Lower lobe of right lung (tissue), 2 donors: ENCODE measurements at regions not wholly inside any gene's neighbourhood (a gene's known extent, or its start where the extent isn't known, plus 50 kb on each side); places are given as distances from the start of the nearest gene placed in this dataset.

Source experiments
- ATAC-seq, 2 donors: fragments of 200-7000 bp; cut with Tn5 transposase; one replicate each; pipeline ENCODE4 v1.9.1; 2020 to 2022; ENCODE audit warnings: mild to moderate bottlenecking in 2 of 2, moderate library complexity in 2 of 2
- DNase-seq: peaks from one replicate; pipeline ENCODE4 v3.0.0-alpha.2; 2020
- H3K27ac ChIP-seq: fragments of 200-600 bp; one replicate; pipeline ENCODE4 v1.8.0; 2022
- H3K27me3 ChIP-seq: fragments of 200-600 bp; one replicate; pipeline ENCODE4 v1.8.0; 2022; ENCODE audit warnings: low read depth
- H3K36me3 ChIP-seq: fragments of 200-600 bp; one replicate; pipeline ENCODE4 v1.8.0; 2022; ENCODE audit warnings: mild to moderate bottlenecking
- H3K4me1 ChIP-seq: fragments of 200-600 bp; one replicate; pipeline ENCODE4 v1.8.0; 2022
- H3K4me3 ChIP-seq: fragments of 200-600 bp; one replicate; pipeline ENCODE4 v1.8.0; 2022; ENCODE audit warnings: mild to moderate bottlenecking
- H3K9me3 ChIP-seq: fragments of 200-600 bp; one replicate; pipeline ENCODE4 v1.8.0; 2022
- CTCF ChIP-seq: fragments of 200-600 bp; IDR thresholded peaks from one replicate; pipeline ENCODE4 v1.8.0; 2022; ENCODE audit warnings: antibody characterized with exemption, mild to moderate bottlenecking
- intact Hi-C: fragments of 100-400 bp; cut with DNase I; formaldehyde crosslinking; loops from one replicate; pipeline ENCODE4 v1.11.0; 2022
- donor health status: DM: no; HTN: yes; CAD: no; lungs with severe emphysema.

- Histone ChIP-seq H3K27me3 (no peaks in the 10 kb centered on the region), H3K36me3 (no peaks in the 10 kb centered on the region), H3K4me3 (no peak overlapping the region), H3K4me1 (no peaks in the 10 kb centered on the region), H3K27ac (no peak overlapping the region), H3K9me3 (no peaks in the 10 kb centered on the region)
- intact Hi-C loops = no loop called here
- no peak for TF ChIP-seq CTCF
- ATAC-seq = no peak
- no peak for DNase-seq
Observed at GRCh38 chr5:117144086-117144485, 569.5 kb upstream of the SEMA6A start.

DNA sequence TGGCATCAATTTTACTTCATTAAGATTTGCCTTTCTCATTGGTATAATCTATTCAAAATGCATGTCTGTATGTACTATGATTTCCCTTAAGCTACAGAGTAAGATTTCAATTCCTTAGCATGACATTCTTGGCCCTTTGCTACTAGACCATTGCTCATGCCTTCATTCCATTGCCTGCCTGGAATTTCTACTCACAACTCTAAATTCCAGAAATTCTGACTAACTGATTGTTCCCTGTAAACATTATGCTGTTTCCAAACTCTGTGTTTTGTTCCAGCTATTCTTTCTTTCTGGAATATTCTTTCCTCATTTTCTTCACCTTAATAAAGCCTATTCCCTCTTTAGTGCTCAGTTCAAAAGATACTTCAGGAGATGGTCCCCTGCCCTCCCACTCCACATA is 568.8 kb upstream of the SEMA6A start:
- H3K9me3 ChIP-seq = no peaks in the 10 kb centered on the region
- no peaks in the 10 kb centered on the region for H3K36me3 ChIP-seq
- DNase-seq (no peak), ATAC-seq (no peak)
- intact Hi-C loops = no loop called here
- no peak overlapping the region for H3K27ac ChIP-seq
- no peak overlapping the region for H3K4me3 ChIP-seq
- no peaks in the 10 kb centered on the region for H3K27me3 ChIP-seq
- H3K4me1 ChIP-seq = no peaks in the 10 kb centered on the region
- no peak for TF ChIP-seq CTCF

DNA sequence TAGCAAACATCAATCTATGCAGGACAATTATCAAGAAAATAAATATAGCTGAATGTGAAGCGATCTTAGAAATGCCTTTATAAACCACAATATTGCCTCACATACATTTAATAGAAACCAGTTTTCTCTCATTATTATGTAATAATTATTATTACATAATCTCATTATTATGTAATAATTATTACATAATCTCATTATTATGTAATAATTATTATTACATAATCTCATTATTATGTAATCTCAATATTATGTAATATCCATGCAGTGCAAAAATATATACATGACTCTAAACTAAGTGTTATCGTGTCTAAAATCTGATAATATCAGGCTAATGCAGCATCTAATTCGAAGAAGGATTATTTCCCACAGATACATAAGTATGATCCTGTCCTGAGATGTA is 563.9 kb upstream of the SEMA6A start:
- H3K4me3 ChIP-seq = no peak overlapping the region
- no peaks in the 10 kb centered on the region for H3K36me3 ChIP-seq
- H3K27me3 ChIP-seq = no peaks in the 10 kb centered on the region
- no peak for TF ChIP-seq CTCF
- intact Hi-C loops = no loop called here
- H3K4me1 ChIP-seq = no peaks in the 10 kb centered on the region
- H3K27ac ChIP-seq = no peak overlapping the region
- H3K9me3 ChIP-seq = no peaks in the 10 kb centered on the region
- no peak for ATAC-seq
- DNase-seq = no peak

GRCh38 chr5:117135851-117136250 is 561.2 kb upstream of the SEMA6A start:
- Histone ChIP-seq H3K27me3 (no peaks in the 10 kb centered on the region), H3K4me1 (no peaks in the 10 kb centered on the region), H3K4me3 (no peak overlapping the region), H3K36me3 (no peaks in the 10 kb centered on the region), H3K27ac (no peak overlapping the region), H3K9me3 (no peaks in the 10 kb centered on the region)
- no peak for TF ChIP-seq CTCF
- DNase-seq (no peak), ATAC-seq (no peak)
- intact Hi-C loops = no loop called here

DNA sequence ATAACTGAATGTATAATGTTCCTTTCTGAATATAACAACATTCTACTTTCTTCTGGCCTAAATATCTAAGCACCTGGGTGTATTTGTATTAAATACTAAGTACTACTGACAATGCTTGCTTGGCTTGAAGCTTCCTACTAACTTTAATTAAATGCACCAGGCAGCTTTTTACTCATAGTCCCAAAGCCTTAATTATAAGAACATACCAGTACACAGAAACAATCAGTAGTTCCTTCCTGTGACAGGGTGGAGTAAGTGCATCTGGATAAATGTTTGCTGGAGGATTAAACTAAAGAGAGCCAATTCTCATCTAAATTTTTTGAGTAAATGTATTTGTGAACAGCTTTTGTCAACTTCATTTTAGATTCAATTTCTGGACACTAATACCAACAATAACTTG is 558.6 kb upstream of the SEMA6A start:
- no peak for ATAC-seq
- no peaks in the 10 kb centered on the region for H3K9me3 ChIP-seq
- no peak for TF ChIP-seq CTCF
- H3K27me3 ChIP-seq = no peaks in the 10 kb centered on the region
- H3K27ac ChIP-seq = no peak overlapping the region
- H3K4me3 ChIP-seq = no peak overlapping the region
- no peaks in the 10 kb centered on the region for H3K36me3 ChIP-seq
- intact Hi-C loops = no loop called here
- no peaks in the 10 kb centered on the region for H3K4me1 ChIP-seq
- DNase-seq = no peak

DNA sequence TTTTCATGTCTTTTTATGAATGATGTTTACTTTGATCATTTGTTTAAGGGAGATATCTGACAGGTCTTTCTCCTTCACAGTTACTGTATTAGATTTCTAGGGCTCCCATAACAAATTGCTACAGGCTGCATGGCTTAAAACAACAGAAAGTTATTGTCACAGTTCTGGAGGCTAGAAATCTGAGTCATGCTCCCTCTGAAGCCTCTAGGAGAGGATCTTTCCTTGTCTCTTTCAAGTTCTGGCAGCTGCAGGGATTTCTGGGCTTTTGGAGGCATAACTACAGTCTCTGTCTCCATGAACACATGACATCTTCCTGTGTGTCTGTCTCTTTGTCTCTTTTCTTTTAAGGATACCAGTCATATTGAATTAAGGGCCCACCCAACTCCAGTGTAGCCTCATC is 557.3 kb upstream of the SEMA6A start:
- no peak overlapping the region for H3K27ac ChIP-seq
- no peak for DNase-seq
- H3K36me3 ChIP-seq = no peaks in the 10 kb centered on the region
- intact Hi-C loops = no loop called here
- H3K4me1 ChIP-seq = no peaks in the 10 kb centered on the region
- no peak for TF ChIP-seq CTCF
- no peak overlapping the region for H3K4me3 ChIP-seq
- no peaks in the 10 kb centered on the region for H3K9me3 ChIP-seq
- no peaks in the 10 kb centered on the region for H3K27me3 ChIP-seq
- no peak for ATAC-seq
